Liver (tissue), 7 donors: ENCODE measurements at regions not wholly inside any gene's neighbourhood (a gene's known extent, or its start where the extent isn't known, plus 50 kb on each side); places are given as distances from the start of the nearest gene placed in this dataset.
"Not testable (repeated sequence)": the region's sequence is repeated elsewhere in the genome, so short reads cannot be mapped to it uniquely, and the experiment has no call there.

Source experiments
- DNase-seq: peaks from one replicate; pipeline ENCODE4 v3.0.0-alpha.2; 2017; ENCODE audit warnings: low spot score
- H3K27ac ChIP-seq, 2 donors: one replicate each; pipeline ENCODE4 v1.7.0; 2013; ENCODE audit warnings: inconsistent platforms in 2 of 2, low read length in 2 of 2, control low read depth in 1 of 2, low read depth in 1 of 2, mild to moderate bottlenecking in 1 of 2
- H3K27me3 ChIP-seq, 4 donors: one replicate each; pipeline versions ENCODE4 v1.6.1 to v1.7.0; 2013; ENCODE audit warnings: low read length in 3 of 4, inconsistent platforms in 1 of 4, mild to moderate bottlenecking in 1 of 4, moderate library complexity in 1 of 4; ENCODE audit not compliant: control insufficient read depth in 4 of 4, insufficient read depth in 4 of 4
- H3K36me3 ChIP-seq, 4 donors: one replicate each; pipeline versions ENCODE4 v1.6.1 to v1.7.0; 2013; ENCODE audit warnings: low read length in 3 of 4, mild to moderate bottlenecking in 3 of 4, low read depth in 1 of 4, moderate library complexity in 1 of 4; ENCODE audit not compliant: control insufficient read depth in 4 of 4, insufficient read depth in 3 of 4
- H3K4me1 ChIP-seq, 4 donors: one replicate each; pipeline versions ENCODE4 v1.6.1 to v1.7.0; 2013; ENCODE audit warnings: low read length in 3 of 4, mild to moderate bottlenecking in 3 of 4, moderate library complexity in 1 of 4; ENCODE audit not compliant: control insufficient read depth in 4 of 4, insufficient read depth in 4 of 4
- H3K4me3 ChIP-seq, 3 donors: one replicate each; pipeline versions ENCODE4 v1.6.1 to v1.7.0; 2013; ENCODE audit warnings: low read length in 3 of 3, control low read depth in 1 of 3, low read depth in 1 of 3, mild to moderate bottlenecking in 1 of 3
- H3K9ac ChIP-seq, 2 donors: one replicate each; pipeline ENCODE4 v1.7.0; 2013; ENCODE audit warnings: low read length in 2 of 2, mild to moderate bottlenecking in 2 of 2, moderate library complexity in 2 of 2, control low read depth in 1 of 2, low read depth in 1 of 2
- H3K9me3 ChIP-seq, 4 donors: one replicate each; pipeline versions ENCODE4 v1.6.1 to v1.7.0; 2013; ENCODE audit warnings: low read length in 3 of 4; ENCODE audit not compliant: control insufficient read depth in 4 of 4
- ATF3 ChIP-seq: IDR thresholded peaks from 2 replicates; pipeline ENCODE4 v1.6.1; 2016; ENCODE audit warnings: antibody characterized with exemption
- EGR1 ChIP-seq, 2 donors: IDR thresholded peaks; 2 replicates each; pipeline ENCODE4 v1.6.1; 2016 to 2018; ENCODE audit warnings: antibody characterized with exemption in 2 of 2, low read depth in 2 of 2
- FOXA1 ChIP-seq: IDR thresholded peaks from 2 replicates; pipeline ENCODE4 v1.6.1; 2016; ENCODE audit warnings: antibody characterized with exemption
- FOXA2 ChIP-seq: IDR thresholded peaks from 2 replicates; pipeline ENCODE4 v1.6.1; 2016; ENCODE audit warnings: antibody characterized with exemption
- HNF4A ChIP-seq, 2 donors: conservative IDR thresholded peaks; 2 replicates each; pipeline ENCODE4 v1.6.1; 2016; ENCODE audit warnings: antibody characterized with exemption in 2 of 2, mild to moderate bottlenecking in 2 of 2
- JUND ChIP-seq, 2 donors: IDR thresholded peaks; 2 replicates each; pipeline ENCODE4 v1.6.1; 2016; ENCODE audit warnings: antibody characterized with exemption in 2 of 2
- NR2F2 ChIP-seq: IDR thresholded peaks from 2 replicates; pipeline ENCODE4 v1.6.1; 2016; ENCODE audit warnings: antibody characterized with exemption
- RAD21 ChIP-seq, 2 donors: IDR thresholded peaks; 2 replicates each; pipeline ENCODE4 v1.6.1; 2016; ENCODE audit warnings: antibody characterized with exemption in 2 of 2, mild to moderate bottlenecking in 2 of 2
- RXRA ChIP-seq, 2 donors: IDR thresholded peaks; 2 replicates each; pipeline ENCODE4 v1.6.1; 2017 to 2018; ENCODE audit warnings: antibody characterized with exemption in 2 of 2, mild to moderate bottlenecking in 1 of 2
- SP1 ChIP-seq: IDR thresholded peaks from 2 replicates; pipeline ENCODE4 v1.6.1; 2018; ENCODE audit warnings: antibody characterized with exemption, mild to moderate bottlenecking
- TAF1 ChIP-seq: conservative IDR thresholded peaks from 2 replicates; pipeline ENCODE4 v1.6.1; 2016; ENCODE audit warnings: antibody characterized with exemption, mild to moderate bottlenecking
- YY1 ChIP-seq: IDR thresholded peaks from 2 replicates; pipeline ENCODE4 v1.6.1; 2016; ENCODE audit warnings: antibody characterized with exemption, mild to moderate bottlenecking
- WGBS: extraction: QIAGEN DNeasy Blood & Tissue Kit; methylation state at CpG from one replicate; pipeline ENCODE4 v1.1.7; 2013; 5-methylcytosine and 5-hydroxymethylcytosine counted together
- TF ChIP-seq, protein P1 (sequence below): IDR thresholded peaks from 2 replicates; pipeline ENCODE4 v1.6.1; 2016; ENCODE audit warnings: antibody characterized with exemption
- TF ChIP-seq, protein P2 (sequence below): IDR thresholded peaks from 2 replicates; pipeline ENCODE4 v1.6.1; 2016; ENCODE audit warnings: antibody characterized with exemption
- donor health status: healthy.
- donor health status: healthy.
- donor health status: healthy.
- donor health status: healthy.

DNA sequence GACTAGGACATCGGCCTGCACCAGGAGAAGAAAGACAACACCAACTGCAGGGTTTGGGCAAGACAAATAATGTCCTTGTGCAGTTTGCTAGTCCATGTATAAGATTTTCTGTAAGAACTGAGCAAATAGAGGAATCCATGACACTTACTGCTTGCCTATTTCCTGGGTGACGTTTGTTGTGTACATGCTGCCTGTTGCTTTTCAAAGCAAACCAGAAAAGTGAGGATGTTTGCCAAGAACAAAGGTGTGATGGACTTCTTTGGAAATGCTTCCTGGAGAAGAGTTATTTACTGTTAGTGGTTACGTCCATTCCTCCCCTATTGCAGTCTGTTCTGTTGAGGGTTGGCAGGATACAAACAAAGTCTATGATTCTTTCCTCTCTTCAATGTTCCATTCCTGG is 126.5 kb downstream of the CASP12 start:
- Histone ChIP-seq H3K27me3 (no peaks in the 10 kb centered on the region), H3K36me3 (no peaks in the 10 kb centered on the region), H3K4me1 (no peaks in the 10 kb centered on the region), H3K4me3 (no peak overlapping the region), H3K9ac (no peak overlapping the region), H3K27ac (no peak overlapping the region), H3K9me3 (no peaks in the 10 kb centered on the region)
- WGBS: 68% methylated on average over 3 of the region's 3 CpGs
- TF ChIP-seq HNF4A (conservative IDR thresholded peaks at IDR 0.05) (no peak), TAF1 (no peak)
- TF ChIP-seq, protein P1, sequence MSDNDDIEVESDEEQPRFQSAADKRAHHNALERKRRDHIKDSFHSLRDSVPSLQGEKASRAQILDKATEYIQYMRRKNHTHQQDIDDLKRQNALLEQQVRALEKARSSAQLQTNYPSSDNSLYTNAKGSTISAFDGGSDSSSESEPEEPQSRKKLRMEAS: no peak
- TF ChIP-seq, protein P2, sequence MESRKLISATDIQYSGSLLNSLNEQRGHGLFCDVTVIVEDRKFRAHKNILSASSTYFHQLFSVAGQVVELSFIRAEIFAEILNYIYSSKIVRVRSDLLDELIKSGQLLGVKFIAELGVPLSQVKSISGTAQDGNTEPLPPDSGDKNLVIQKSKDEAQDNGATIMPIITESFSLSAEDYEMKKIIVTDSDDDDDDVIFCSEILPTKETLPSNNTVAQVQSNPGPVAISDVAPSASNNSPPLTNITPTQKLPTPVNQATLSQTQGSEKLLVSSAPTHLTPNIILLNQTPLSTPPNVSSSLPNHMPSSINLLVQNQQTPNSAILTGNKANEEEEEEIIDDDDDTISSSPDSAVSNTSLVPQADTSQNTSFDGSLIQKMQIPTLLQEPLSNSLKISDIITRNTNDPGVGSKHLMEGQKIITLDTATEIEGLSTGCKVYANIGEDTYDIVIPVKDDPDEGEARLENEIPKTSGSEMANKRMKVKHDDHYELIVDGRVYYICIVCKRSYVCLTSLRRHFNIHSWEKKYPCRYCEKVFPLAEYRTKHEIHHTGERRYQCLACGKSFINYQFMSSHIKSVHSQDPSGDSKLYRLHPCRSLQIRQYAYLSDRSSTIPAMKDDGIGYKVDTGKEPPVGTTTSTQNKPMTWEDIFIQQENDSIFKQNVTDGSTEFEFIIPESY: no peak
- DNase-seq: no peak

- not testable (repeated sequence) for H3K4me3 ChIP-seq, DNase-seq, H3K27ac ChIP-seq, H3K27me3 ChIP-seq, H3K9ac ChIP-seq, H3K36me3 ChIP-seq, H3K9me3 ChIP-seq, H3K4me1 ChIP-seq
- WGBS: 73% methylated on average over 3 of the region's 3 CpGs
Measured at GRCh38 chr11:104771046-104771445, 127.2 kb downstream of the CASP12 start.

- H3K4me1 ChIP-seq: no peaks in the 10 kb centered on the region
- 75% methylated on average over 8 of the region's 8 CpGs for WGBS
- no peak overlapping the region for H3K4me3 ChIP-seq
- no peak overlapping the region for H3K27ac ChIP-seq
- H3K27me3 ChIP-seq: no peaks in the 10 kb centered on the region
- DNase-seq: no peak
- TF ChIP-seq, protein P2: no peak
- TF ChIP-seq RAD21 (IDR thresholded peaks at IDR 0.05) (no peak), HNF4A (conservative IDR thresholded peaks at IDR 0.05) (no peak), FOXA2 (no peak), FOXA1 (no peak), ATF3 (no peak), JUND (IDR thresholded peaks at IDR 0.05) (no peak), YY1 (no peak), RXRA (IDR thresholded peaks at IDR 0.05) (no peak), NR2F2 (no peak), EGR1 (IDR thresholded peaks at IDR 0.05; ENCODE audit: low read depth in 2 of 2) (no peak), TAF1 (no peak), SP1 (no peak)
- TF ChIP-seq, protein P1: no peak
- H3K36me3 ChIP-seq: no peaks in the 10 kb centered on the region
- H3K9me3 ChIP-seq: no peaks in the 10 kb centered on the region
- H3K9ac ChIP-seq: no peak overlapping the region
Measured at GRCh38 chr11:104765401-104766095, 132.7 kb downstream of the CASP12 start.
